ENCODE measurements at regions not wholly inside any gene's neighbourhood (a gene's known extent, or its start where the extent isn't known, plus 50 kb on each side); places are given as distances from the start of the nearest gene placed in this dataset.

DNA sequence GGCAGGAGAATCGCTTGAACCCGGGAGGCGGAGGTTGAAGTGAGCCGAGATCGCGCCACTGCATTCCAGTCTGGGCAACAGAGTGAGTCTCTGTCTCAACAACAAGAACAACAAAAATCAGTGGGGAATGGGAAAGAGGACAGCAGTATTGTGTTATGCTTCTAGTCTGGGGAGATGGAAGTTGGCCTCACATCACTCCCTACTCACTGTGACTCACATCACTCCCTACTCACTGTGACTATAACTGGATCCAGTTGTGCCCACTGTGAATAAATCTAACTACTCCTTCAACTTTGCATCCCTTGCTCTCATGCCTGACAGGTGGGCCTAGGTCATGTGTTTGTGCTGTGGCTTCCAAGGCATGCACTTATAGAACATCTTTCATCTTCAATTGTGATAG lies 285.4 kb upstream of the USP24 start:
- no peak for DNase-seq (ENCODE audit: low read depth)

- DNase-seq (ENCODE audit: low read depth) = no peak
Measured at GRCh38 chr1:55490547-55490946, 275.4 kb upstream of the USP24 start.

GRCh38 chr1:55484173-55484572 lies 269.0 kb upstream of the USP24 start:
- DNase-seq (ENCODE audit: low read depth) = no peak

- no peak for DNase-seq (ENCODE audit: low read depth)
Measured at GRCh38 chr1:55483523-55483922, 268.4 kb upstream of the USP24 start.

GRCh38 chr1:55481634-55482033 lies 266.5 kb upstream of the USP24 start:
- DNase-seq (ENCODE audit: low read depth) = no peak

DNA sequence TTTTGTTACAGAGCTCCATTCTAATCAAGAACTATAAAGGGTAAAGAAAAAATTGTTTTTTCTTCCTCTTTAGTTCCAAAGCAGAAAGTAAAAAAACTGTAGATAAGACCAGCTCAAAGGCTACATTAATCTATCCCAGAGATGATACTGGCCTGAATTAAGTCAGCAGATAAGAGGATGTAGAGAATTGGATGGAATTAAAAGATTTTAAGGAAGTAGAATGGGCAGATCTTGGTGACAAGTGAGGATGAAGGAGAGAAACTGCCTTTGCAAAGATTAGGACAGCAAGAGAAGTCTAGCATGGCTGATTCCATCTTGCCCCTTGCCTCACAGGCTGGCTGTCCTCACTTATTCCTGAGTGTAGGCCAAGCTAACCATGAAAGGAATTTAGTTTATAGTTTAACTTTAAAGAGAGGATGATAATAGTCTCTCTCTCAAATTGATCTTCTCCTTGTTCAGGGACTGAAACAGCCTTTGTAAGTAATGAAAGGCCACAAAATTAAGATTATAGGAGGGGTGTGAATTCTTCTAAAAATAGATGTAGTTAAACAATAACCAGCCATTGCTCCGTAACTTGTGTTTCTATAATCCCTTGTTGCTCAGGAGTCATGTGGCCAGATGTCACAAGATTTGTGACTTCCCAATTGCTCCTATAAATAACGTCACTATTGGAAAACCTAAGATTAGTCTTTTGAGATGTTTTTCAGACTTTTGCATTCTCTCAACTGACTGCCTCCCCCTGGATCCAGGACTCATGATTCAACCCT lies 265.0 kb upstream of the USP24 start:
- no peak for DNase-seq (ENCODE audit: low read depth)

- DNase-seq (ENCODE audit: low read depth) = no peak
Measured at GRCh38 chr1:55478742-55479141, 263.6 kb upstream of the USP24 start.

GRCh38 chr1:55477953-55478352 lies 262.8 kb upstream of the USP24 start:
- no peak for DNase-seq (ENCODE audit: low read depth)

DNA sequence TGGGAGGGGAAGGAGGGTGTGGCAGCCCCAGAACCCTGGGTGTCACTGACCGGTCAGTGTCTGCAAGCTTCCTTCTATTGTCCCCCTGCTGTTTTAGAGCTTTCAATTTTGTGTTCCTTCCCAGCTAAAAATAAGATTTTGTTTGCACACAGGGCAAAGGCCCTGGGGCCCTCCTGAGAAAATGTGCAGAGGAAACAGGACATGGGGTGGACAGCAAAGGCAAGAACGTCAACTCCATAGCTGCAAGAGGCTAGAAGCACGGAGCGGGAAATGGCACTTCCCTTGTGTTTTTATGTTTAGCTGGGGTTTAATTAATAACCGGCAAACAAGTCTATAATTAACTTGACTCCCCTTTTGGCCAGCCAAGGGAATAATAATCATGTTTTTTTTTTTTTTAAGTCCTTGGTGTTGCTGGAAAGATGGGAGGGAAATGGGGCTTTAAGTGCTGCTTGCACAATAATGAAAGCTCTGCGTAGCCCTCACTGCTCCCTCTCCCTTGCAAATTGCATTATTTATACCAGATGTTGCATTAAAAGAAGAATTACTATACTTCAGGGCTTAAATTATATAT lies 261.4 kb upstream of the USP24 start:
- no peak for DNase-seq (ENCODE audit: low read depth)

GRCh38 chr1:55474168-55474786 lies 259.1 kb upstream of the USP24 start:
- no peak for DNase-seq (ENCODE audit: low read depth)

- DNase-seq (ENCODE audit: low read depth) = no peak
Measured at GRCh38 chr1:55473661-55474060, 258.5 kb upstream of the USP24 start.

- DNase-seq (ENCODE audit: low read depth) = no peak
Measured at GRCh38 chr1:55472784-55473183, 257.6 kb upstream of the USP24 start.

DNA sequence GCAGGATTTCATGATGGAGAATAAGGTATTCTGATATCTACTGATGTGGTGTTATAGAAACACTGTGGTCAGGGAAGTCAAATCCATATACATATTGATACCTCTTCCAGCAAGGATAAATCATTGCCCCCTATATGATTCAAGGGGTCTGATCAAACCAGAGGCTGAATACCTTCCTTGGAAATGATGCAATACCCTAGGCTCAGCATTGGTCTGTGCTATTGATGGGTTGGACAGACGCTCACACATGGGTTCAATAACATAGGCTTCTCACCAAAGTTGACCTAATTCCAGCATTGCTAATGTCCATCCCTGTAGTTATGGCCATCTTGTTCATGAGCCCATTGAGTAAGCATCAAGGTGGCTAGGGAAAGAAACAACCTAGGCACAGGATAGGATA lies 257.0 kb upstream of the USP24 start:
- DNase-seq (ENCODE audit: low read depth) = no peak

DNA sequence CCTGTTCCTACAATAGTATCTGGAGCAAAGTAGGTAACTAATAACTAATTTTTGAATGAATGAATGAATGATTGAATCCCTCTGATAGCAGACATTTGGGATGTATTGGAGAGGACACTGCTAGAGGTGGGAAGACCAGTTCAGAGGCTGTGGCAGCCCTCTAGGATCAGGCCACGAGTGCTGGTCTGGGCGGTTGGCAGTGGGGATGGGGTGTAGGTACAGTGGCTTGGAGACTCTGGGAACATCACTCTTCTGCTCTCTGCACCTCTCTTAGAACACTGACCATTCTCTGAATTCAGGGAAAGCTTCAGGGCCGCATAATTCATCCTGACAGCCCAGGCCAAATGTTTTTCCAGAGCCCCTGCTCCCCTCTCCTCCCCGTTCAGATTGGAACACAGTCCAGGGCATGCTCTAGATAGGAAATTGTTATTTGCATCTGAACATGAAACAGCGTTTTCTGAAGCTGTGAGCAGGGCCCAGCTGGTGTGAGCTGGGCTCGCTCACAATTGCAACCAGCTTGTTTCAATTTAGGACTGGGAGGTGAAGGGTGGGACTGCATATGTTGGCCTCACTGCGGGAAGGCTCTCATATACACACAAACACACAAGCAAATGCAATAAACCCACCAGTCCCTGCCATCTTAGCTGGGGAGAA lies 253.1 kb upstream of the USP24 start:
- DNase-seq (ENCODE audit: low read depth) = no peak

- DNase-seq (ENCODE audit: low read depth) = no peak
Measured at GRCh38 chr1:55466921-55467320, 251.8 kb upstream of the USP24 start.

DNA sequence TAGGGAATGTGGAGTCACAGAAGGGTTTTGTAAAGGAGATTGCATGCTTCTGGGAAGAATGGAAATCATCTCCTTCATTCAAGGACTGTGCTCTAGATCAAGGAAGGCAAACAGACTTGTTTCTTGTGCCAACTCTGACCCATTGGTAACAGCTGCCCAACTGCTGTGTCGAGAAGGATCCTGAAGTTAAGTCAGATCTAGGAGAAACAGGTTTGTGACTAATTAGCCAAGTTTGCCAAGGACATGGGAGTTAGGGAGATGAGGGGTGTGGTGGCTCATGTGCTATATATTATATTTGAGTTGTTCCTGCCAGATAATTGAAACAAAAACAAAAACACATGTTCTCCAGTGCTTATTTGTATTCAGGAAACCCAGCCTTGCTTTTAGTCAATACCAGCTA lies 251.2 kb upstream of the USP24 start:
- no peak for DNase-seq (ENCODE audit: low read depth)

GRCh38 chr1:55464550-55464949 lies 249.4 kb upstream of the USP24 start:
- DNase-seq (ENCODE audit: low read depth) = no peak

DNA sequence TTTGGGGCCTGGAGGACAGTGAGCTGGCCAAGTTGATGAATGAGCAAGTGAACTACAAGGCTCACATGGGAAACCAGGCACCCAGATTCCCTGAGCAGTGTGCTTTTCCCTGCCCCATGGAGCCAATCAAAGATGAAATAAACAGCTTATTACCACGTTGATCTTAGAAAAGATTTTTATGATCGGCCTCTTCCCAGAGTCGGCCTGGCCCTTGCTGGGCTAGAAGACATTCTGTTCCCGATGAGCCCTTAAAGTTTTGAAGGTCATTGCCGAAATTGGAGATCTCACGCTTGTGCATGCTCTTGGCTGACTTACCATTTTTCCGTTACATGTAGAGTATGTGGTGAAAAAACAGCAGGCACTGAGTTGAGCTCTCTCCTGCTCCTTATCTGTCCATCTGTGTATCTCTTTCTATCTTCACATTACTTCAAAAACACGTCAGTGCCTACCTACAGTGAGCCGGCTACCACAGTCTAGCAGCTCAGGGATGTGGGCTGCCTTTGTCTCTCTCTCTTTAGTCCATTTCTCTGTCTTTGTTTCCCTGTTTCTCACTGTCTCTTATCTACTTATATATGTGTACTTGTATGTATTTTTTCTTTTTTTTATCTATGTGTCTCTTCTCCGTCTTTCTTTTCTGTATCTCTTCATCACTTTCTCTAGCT lies 248.8 kb upstream of the USP24 start:
- no peak for DNase-seq (ENCODE audit: low read depth)

GRCh38 chr1:55457874-55458273 lies 242.7 kb upstream of the USP24 start:
- DNase-seq (ENCODE audit: low read depth) = no peak

DNA sequence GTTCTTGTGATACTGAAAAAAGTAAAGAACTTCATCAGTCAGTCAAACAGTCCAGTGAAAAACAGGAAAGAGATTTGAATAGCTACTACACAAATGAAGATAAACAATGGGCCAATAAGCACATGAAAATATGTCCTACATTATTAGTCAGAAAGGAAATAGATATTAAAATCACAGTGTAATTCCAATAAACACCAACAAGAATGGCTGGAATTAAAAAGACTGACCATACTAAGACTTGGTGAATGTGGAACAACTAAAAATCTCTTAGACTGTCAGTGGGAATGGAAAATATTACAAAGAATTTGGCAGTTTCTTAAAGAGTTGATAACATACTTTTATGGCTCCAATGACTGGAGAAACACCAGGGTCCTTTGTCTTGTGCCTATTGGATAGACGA lies 241.8 kb upstream of the USP24 start:
- no peak for DNase-seq (ENCODE audit: low read depth)

DNA sequence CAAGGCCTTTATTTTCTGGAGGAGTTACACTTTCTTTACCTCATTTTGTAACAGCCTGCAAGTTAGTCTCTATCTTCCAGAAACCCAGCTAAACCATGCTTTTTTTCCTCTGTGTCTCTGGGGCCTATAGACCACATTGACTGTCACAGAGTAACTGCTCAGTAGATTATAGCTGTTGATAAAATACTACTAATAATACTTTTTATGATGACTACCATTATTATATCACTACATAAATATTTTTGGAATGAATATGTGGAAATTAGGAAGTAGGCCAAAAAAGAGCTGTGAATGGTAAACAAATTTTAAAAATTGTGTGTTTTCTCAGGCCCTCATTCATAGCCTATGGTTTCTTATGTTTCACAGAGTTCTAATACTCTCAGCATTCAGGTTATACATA lies 233.1 kb upstream of the USP24 start:
- no peak for DNase-seq (ENCODE audit: low read depth)

DNA sequence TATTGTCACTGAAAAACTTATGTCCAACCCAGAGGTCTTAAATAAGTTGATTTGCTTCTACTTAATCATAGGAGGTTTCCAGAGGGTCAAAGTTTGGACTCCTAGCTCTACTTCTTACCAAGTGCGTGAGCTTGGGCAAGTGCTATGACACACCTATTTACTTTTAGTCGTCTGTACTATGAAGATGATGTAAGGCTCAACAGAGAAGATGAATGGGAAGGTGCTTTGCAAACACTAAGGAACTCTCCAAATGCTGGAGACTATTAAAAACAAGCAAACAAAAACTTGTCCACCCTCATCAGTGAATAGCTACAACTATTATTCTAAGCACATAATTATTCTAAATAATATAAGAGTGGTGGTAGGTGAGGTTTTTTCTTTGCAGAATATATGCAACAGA lies 232.3 kb upstream of the USP24 start:
- no peak for DNase-seq (ENCODE audit: low read depth)

DNA sequence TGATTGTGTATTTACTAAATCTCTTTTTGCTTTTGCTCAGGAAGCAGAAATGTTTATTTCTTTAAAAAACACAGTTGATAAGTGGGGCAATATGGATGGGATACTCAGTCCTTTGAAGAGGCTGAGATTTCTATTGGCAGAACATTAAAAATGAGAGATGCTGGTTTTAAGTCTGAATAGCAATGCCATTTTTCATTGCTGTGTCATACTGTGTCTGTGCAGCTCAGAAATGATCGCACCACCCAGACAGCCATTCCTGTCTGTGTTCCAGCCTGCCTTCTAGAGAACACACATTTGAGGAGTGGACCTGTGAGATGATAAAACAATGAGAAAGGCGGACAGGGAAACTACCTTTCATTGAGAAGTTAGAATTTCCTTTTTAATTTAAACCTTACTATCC lies 231.2 kb upstream of the USP24 start:
- no peak for DNase-seq (ENCODE audit: low read depth)
